DOHH2 (cell line): ENCODE measurements at regions not wholly inside any gene's neighbourhood (a gene's known extent, or its start where the extent isn't known, plus 50 kb on each side); places are given as distances from the start of the nearest gene placed in this dataset.

Source experiments
- CTCF ChIP-seq: fragments of 200-600 bp; sonication (generic); IDR thresholded peaks from one replicate; pipeline ENCODE4 v1.5.1; 2014; ENCODE audit warnings: antibody characterized with exemption, mild to moderate bottlenecking, low read depth, low read length; ENCODE audit not compliant: poor library complexity, severe bottlenecking
- EZH2phosphoT487 ChIP-seq: fragments of 200-600 bp; sonication (generic); IDR thresholded peaks from 2 replicates; pipeline ENCODE4 v1.6.1; 2017; ENCODE audit warnings: borderline replicate concordance, mild to moderate bottlenecking, antibody characterized with exemption, low read length, moderate library complexity, mixed read lengths

GRCh38 chr21:15437883-15438282 is 291.9 kb upstream of the USP25 start:
- TF ChIP-seq CTCF (no peak), EZH2phosphoT487 (no peak)
